Activated CD4-positive, CD25-positive, alpha-beta regulatory T cell treated with anti-CD3 and anti-CD28 coated beads, Interleukin-2, amount 50 U/mL, for 24 hours (primary cell): ENCODE measurements at regions not wholly inside any gene's neighbourhood (a gene's known extent, or its start where the extent isn't known, plus 50 kb on each side); places are given as distances from the start of the nearest gene placed in this dataset.
"Not testable (repeated sequence)": the region's sequence is repeated elsewhere in the genome, so short reads cannot be mapped to it uniquely, and the experiment has no call there.

Experiments
- ATAC-seq, 2 donors: fragments of 150-1000 bp; cut with Tn5 transposase; one replicate each; pipeline ENCODE4 v1.10.0; 2021; ENCODE audit warnings: mild to moderate bottlenecking in 1 of 2, moderate library complexity in 1 of 2

DNA sequence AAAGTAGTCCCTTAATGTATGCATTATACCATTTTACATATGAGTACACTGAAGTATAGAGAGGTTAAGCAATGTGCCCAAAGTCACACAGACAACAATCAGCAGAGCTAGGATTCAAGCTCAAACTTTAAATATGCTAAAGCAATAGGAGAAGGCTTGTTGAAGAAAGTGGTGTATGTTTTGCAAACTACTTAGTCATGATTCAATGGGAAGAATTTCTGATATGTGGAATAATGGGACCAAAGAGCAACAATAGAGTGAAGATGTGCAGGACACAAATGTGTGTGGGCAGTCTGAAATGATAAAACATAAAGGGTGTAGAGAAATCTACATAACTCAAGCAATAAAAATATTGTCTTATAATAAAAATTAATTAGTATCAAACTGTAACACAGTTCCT is 109.0 kb upstream of the ARSJ start:
- no peak for ATAC-seq

DNA sequence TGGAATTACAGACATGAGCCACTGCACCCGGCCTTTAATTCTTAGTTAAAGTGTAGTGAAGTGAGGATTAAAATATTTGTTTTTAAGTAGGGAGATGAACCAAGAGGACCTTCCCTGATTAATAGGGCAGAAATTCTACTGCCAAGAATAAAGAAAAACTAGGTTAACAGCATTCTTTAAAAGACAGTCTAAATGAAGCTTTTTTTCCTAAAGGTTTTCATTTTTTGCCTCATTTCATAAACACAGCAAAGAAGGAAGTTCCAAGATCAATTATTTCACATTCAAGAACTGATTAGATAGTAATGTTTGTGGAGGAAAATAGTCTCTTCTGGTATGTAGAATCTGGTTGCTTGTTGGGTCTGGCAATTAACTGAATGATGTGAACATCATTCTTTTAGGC is 112.1 kb upstream of the ARSJ start:
- no peak for ATAC-seq

DNA sequence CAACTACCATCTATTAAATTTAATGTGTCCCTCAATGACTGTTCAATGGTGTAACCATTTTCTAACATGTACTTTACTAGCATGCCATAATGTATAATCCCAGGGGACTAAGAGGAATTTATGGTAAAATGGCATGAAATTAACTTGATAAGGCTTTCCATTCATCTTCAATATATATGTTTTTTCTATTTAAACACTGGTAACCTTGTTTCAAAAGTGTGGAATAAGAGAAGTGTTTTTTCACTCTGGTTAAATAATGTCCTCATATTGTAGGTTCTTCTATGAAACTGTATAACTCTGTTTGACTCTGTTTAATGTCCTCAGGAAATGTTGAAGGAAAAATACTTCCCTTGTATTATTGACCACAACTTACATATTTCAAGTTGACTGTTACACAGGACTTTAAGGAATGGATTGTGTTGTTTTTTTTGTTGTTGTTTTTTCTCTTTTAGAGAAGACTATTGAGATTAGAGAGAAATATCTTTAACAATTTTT is 113.8 kb upstream of the ARSJ start:
- no peak for ATAC-seq

DNA sequence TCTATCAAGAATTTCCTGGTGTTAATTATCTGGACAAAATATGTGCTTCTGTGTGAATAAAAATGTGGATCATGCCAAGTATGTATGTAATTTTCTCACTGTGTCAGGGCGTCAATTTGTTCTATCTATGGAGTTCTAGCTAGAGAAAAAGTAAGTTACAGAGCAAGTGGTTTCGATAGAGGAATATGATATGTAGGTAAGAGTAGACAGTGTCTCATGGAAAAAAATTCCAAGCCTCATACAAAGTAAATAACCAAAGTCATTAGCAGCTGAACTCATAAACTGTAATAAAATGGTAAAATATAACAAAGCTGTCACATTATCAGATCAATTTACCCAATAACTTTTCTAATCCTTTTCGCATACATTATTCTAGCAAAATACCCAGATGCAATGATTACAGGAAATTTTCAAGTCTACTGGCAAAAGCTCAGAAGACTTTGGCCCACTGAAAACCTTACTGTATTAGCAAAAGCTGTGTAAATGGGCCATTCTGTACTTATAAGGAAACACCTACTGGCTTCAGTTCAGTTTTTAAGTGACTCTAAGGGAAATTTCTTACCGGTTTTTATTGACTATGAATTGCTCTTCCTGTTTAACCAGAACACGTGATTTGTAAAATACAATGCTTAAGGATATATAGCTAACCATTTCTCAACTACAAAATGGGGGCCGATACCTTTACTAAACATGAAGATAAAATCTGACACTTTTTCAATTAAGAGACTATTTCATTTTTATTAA is 121.0 kb upstream of the ARSJ start:
- ATAC-seq: no peak

DNA sequence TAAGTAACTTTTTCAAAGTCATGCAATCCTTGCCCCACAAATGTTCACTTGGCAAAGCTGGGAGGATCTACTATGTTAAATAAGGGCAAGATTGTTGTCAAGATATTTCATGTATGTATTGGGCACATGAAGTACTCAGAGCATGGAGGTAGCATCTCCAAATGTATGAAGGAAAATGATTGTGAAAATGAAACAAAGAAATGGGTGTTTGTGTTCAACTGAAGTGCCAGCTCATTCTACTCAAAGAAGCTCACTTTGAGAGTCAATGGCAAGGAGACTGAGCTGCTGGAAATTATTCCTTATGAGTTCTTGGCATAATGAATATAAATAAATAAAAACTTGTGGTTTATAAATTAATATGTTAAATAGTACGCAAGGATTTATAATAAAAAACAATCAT is 124.5 kb upstream of the ARSJ start:
- no peak for ATAC-seq

DNA sequence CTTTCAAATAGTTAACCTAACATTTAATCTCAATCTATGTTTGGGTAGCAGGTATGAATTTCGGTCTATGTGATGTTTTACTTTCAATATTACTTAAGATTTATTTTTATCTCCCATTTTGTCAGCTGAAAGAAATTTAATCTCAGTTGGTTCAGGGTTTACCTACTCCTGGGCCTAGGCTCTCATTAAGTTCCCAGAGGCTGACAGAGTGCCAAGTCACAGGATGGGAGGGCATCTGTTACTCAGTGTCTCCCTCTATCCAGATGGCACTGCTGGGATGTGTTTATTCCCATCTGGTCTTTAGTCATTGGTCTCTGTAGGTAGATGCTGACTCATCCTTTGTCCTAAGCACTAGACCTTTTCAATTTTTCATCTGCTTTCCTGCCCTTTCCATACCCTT is 129.4 kb upstream of the ARSJ start:
- no peak for ATAC-seq

DNA sequence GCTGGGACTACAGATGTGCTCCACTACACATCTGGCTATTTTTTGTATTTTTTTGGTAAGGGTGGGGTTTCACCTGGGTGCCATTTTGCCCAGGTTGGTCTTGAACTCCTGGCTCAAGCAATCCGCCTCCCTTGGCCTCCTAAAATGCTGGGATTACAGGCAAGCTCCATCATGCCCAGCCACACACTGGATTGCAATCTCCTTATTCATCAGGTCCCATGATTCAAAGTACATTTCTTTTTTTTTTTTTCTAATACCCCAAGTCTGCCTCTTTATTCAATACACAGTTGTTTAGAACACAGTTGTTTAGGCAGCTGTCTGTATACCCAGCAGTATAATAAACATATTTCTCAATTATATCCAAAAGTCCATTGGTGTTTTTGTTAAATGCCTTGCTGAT is 130.3 kb upstream of the ARSJ start:
- ATAC-seq: no peak

DNA sequence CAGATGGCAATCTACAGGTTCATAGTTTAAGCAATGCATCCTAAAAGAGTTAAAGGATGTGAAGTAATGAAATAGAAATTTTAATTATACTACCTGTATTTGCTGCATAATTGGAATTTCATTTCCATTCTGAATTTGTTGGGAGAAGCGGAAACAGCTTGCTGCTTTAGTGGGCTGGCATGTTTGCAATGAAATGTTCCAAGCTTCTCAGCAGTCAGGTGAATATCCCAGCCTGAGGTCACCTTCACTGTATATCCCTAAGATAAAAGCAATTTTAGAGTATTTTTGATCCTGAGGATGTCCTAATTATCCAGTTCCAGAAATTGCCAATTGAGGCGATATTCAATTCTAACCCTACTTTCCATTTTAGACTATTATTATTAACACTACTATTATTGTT is 136.1 kb upstream of the ARSJ start:
- no peak for ATAC-seq

DNA sequence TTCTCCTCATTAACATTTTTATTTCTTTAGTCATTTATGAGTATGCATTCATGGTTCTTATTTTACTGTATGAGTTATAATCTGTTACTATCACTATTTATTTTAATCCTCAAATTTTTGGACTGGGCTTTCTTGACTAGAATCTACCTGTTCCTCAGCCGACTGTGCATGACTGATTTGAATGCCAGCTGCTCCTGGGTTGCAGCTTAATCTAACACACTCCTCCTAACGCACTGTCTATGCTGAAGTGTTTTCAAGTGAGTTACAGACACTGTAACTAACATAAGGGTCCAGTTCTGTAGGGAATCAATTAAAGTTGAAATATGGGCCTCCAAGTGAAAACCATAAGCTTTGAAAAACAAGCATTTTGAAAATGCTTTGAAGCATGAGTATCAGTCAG is 137.4 kb upstream of the ARSJ start:
- ATAC-seq: no peak

DNA sequence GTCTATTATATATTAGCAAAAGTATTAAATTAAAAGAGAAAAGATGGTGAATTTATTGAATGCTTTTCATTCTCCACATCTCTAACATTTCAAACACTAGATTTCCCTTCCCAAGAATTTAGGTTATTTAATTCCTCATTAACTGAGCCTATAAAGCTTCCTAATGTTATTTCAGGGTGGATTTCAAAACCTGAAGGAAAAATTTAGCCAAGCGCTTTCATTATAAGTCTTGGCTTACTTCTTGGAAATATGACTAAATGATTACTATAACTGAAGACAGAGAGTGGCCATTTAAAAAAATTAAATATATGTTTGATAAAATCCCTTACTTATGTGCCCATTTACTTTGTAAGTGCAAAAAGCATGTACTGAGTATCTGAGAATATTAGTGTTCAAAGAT is 141.8 kb upstream of the ARSJ start:
- no peak for ATAC-seq

DNA sequence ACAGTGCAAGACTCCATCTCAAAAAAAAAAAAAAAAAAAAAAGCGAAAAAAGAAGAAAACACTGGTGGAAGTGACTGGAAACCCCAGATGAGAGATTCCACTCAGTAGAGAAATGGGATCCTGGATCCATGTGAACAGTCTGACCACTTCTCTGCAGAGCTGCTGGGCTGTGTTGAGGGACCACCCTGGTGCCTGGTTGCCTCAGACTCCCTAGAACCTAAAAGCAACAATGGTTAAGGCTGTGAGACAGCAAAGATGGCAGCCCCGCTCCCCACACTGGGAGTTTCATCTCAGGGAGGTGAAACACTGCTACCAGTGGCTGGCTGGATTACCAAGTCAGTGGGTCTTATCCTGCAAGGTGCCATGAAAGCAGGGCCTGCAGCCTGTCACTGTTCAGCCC is 152.8 kb upstream of the ARSJ start:
- ATAC-seq: no peak

DNA sequence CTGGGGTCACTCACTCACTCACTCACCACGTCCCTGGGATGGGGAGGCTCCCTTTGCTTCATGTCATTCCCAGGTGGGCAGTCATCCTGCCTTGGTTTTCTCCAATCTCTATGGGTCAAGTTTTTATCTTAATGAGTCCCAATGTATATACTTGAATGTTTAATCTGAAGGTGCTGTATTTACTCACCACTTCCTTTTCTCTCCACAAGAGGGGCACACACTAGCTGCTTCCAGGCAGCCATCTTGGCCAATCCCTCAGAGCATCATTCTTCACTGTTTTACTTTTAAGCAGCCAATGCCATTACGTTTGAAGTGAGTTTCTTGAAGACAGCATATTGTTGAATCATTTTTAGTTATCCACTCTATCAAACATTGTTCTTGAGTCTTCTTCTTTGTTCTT is 153.4 kb upstream of the ARSJ start:
- ATAC-seq: no peak

DNA sequence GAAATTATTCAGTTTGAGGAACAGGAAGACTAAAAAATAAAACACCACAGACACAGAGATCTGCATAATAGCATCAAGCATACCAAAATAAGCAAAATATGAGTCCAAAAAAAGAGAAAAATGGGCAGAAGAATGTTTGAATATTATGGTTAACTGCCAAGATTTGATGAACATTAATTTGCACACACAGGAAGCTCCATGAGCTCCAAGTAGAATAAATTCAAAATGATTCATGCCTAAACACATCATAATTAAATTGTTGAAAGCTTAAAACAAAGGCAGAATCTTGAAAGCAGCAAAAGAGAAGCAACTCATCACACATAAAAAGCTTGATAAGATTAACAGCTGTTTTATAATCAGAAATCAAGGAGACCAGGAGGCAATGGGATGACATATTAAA is 156.6 kb upstream of the ARSJ start:
- no peak for ATAC-seq

DNA sequence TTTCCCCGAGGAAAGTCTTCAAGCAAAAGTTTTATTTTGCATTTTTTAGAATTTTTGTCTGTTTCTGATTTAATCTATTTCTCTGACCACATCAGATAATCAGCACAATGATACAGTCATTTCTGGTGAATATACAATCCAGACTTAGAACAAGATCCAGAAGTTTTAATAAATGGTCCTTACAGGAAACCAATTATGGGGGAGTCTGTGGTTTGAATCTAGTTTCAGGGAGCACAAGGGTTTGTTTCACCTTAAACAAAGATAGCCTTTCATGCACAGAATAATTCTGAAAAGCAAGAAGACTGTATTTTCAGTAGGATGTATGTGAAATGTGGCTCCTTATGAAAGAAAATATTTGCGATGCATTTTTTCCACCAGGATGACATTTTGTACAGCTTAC is 158.5 kb upstream of the ARSJ start:
- no peak for ATAC-seq

DNA sequence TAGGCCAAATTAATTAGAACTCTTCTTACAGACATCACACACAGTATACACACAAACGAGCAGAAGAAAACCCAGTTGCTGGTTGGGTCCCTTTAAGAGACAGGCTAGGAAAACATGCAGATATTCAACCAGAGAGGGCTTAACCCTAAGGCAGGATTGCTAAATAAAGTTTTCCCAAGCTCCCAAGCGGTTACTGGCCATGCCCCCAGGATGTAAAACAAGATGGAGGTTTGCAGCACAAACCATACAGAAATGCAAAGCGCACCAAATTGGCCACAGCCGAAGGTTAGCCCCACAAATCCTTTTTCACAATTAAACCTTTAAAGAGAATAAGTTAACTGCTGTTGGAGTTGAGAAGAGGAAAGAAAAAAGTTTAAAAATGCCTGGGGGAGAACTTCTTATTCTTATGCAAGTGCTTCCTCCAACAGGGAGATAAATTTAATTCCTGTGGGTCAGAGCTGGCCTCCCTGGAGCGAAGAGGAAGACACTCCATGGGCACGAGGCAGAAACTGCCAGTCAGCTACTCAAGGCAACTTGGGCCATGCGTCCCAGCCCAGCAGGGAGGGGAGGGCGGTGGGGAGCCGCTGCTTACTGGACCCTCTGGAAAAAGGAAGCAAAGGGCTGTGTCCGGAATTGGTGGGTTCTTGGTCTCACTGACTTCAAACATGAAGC is 167.6 kb upstream of the ARSJ start:
- no peak for ATAC-seq

DNA sequence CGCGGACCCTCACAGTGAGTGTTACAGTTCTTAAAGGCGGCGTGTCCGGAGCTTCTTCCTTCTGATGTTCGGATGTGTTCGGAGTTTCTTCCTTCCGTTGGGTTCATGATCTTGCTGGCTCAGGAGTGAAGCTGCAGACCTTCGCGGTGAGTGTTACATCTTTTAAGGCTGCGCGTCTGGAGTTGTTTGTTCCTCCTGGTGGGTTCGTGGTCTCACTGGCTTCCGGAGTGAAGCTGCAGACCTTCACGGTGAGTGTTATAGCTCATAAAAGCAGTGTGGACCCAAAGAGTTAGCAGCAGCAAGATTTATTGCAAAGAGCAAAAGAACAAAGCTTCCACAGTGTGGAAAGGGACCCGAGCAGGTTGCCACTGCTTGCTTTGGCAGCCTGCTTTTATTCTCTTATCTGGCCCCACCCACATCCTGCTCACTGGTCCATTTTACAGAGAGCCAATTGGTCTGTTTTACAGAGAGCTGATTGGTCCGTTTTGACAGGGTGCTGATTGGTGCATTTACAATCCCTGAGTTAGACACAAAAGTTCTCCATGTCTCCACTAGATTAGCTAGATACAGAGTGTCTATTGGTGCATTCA is 168.3 kb upstream of the ARSJ start:
- not testable (repeated sequence) for ATAC-seq

DNA sequence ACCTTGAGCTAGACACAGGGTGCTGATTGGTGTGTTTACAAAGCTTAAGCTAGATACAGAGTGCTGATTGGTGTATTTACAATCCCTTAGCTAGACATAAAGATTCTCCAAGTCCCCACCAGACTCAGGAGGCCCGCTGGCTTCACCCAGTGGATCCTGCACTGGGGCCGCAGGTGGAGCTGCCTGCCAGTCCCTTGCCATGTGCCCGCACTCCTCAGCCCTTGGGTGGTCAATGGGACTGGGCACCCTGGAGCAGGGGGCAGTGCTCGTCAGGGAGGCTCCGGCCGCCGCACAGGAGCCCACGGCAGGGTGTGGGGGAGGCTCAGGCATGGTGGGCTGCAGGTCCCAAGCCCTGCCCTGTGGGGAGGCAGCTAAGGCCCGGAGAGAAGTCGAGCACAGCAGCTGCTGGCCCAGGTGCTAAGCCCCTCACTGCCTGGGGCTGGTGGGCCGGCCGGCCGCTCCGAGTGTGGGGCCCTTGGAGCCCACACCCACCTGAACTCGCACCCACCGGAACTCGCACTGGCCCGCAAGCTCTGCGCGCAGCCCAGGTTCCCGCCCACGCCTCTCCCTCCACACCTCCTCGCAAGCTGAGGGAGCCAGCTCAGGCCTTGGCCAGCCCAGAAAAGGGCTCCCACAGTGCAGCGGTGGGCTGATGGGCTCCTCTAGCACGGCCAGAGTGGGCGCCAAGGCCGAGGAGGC is 169.1 kb upstream of the ARSJ start:
- not testable (repeated sequence) for ATAC-seq

DNA sequence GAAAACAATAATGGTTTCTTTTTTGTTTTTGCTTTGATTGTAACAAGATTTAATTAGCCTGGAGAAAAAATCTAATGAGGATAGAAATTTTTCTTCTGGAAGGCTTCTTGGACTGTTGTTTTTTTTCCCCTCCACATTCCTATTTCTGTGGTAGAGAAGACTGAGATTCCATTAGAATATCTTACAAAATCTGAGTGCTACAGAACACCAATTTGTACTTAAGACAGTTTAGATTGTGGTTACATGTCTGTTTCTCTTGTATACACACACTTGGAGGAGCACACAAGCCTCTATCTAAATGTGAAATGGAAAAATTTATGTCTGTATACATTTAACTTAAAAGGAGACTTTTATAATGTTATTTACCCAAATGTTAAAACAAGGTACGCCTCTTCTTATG is 176.9 kb upstream of the ARSJ start:
- no peak for ATAC-seq

DNA sequence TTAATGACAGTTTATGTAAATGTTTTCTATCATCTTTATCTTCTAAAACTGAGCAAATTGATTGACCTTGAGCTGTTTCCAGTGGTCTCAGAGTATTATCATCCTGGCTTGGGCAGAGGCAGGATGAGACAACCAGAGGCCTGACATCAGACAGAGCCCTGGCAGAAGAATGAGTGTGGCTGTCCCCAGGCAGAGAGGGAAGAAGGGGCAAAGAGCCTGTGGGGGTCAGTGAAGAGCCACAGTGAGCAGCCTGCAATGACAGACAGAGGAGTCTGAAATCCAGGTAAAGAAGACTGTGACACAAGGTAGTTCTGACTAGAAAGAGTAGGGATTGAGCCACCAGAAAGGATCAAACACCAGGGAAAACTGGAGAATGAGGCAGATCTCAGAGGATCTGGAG is 182.4 kb upstream of the ARSJ start:
- no peak for ATAC-seq

DNA sequence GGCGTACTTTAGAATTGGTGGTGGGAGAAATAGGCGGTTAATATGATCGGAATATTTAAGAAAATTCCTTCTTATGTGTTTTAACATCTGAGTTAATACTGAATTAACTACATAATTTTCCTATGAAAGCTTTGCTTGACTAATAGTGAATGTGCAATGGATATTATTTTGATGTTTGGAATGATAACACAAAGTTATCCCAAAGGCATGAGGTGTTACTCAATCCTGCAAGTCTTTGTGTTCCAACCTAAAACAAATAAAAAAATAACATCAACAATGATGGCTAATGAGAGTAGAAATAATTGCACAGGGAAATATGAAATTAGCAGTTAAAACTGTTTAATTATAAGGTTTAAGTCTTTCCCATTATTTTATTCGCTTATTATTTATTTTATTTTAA is 183.6 kb upstream of the ARSJ start:
- no peak for ATAC-seq

DNA sequence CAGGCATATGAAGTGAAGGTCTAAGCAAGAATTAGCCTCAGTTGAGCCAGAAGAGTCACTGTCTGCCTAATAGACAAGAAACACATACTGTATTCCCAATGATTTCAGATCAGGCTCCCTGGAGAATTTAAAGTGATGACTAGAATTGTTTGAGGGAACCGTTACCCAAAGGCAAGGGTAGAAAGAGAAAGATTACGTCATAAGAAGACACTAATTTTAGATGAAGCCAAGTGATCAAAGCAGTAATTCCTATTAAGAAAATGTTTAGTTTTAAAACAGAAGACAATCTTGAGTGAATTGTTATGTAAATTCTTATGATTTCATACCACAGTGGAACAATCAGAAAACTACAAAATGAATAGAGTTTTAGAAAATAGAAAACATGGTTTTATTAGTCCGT is 194.5 kb upstream of the ARSJ start:
- ATAC-seq: no peak

DNA sequence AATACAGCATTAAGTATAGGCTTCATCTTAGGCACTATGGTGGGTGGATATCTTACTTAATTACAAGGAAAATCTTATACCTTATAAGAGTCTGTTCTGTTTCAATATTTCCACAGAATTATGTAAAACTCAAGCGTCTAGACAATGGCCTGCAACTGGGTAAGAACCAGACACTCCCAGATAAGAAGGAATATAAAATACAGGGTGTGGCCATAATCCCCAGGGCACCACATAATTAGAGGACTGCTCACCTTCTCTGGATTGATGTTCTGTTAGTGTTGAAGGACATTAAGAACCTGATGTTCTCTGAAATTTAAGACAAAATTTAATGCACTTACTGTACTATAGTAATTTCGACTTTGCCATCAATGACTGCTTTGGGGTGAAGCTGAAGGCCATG is 198.2 kb upstream of the ARSJ start:
- ATAC-seq: no peak

DNA sequence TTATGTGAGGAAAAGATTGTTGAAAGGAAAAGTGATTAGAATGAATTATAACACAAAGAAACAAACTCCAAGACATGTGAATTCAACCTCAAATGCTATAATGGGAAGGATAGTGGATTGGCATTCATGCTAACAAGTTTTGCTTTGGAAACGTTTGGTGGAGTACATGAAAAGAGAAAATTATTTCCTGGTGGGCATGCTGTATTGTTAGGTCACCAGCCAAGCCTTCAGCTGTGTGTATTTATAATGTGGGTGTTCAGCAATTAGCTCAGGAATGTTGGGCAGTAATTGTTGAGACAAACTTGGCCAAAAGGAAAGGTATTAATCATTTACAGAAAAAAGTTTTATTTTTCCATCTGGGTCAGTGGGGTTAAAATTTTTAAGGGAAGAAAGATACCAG is 198.9 kb upstream of the ARSJ start:
- ATAC-seq: no peak

DNA sequence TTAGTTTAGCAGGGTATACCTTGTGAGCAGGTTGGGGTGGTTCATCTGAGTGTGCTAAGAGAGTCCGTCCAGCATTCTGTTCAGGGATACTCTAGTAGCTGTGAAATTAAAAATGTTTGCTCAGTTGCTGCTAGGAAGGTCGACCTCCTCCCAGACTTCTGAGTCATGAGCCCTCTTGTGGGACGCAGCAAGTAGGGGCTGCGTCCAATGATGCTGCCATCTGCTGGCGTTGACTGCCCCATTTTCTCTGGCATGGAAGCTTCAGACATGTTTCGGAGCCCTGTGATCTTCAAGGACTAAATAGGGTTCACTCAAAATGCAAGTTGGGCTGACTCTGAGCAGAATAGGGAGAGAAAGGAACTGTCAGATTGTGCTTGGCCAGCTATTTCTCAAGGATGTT is 201.0 kb upstream of the ARSJ start:
- no peak for ATAC-seq
